Inflammatory macrophage treated with lipopolysaccharide for 1 hour (primary cell): ENCODE measurements at regions not wholly inside any gene's neighbourhood (a gene's known extent, or its start where the extent isn't known, plus 50 kb on each side); places are given as distances from the start of the nearest gene placed in this dataset.

Source experiments
- DNase-seq, 2 donors: peaks; one replicate each; pipeline ENCODE4 v3.0.0-alpha.2; 2020 to 2022

DNA sequence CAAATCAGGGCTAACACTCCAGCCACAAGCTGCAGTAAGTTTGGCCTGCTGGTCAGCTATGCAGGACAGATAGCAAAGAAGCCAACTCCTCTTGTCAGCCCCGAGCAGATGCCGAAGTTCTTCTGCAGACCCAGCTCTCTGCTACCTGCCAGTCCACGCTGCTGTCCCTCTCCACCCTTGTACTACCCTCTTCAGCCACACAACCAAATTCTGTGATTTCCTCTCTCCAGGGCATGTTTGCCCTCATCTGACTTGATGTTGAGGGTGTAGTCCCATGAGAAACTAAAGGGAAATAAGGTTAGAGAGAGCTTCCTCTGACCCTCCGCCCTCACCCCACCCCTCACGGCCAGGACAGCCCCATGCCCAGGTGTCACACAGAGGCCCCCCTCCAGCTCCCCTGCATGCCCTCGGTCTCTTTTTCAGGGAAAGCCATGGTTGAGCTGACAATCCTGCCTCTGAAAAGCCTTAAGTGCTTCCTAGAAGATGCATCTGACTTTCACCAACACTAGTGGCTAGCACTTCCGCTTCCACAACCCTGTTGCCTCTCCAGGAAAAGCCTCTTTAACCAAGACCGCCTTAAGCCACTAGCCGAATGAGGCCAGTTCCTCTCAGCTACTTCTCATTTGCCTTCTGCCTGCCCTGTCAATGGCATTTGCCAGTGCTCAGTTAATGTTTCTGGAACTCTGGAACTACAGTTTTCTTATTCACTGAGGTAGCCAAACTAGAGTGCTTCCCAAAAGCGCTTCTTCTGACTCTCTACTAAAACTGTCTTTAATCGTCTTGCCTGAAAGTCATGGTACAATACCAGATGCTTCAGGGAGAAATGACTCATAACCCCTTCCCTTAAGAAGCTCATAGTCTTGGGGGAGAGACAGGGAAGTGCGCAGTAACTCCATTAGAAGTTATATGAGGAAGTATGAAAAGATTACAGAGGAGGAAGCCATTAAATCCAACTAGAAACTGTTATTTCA, 300.4 kb upstream of the STT3B start:
- peak; percentile 72 to 84 for DNase-seq

- peak; percentile 61 to 67 for DNase-seq
These were observed 298.6 kb upstream of the STT3B start for GRCh38 chr3:31234145-31234544.

- DNase-seq: no peak
These were observed 297.5 kb upstream of the STT3B start for GRCh38 chr3:31235062-31235700.

DNA sequence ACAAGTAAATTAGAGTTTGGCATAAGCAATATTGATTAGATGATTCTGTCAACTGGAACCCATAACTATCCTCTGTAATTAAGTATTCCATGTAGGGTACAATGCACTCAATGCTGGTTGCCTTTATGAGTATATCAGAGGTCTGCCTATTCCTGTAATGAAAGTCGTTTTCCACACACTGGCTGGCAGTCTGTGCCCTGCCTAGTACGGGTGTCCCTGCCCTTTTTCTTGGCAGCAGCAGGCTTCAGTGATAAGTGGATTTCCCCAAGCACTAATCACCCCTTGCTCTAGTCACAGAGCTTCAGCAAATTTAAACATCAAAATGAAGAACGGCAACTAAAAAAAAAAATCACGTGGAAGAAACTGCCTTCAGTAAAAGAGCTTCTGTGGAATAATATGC, 294.8 kb upstream of the STT3B start:
- no peak for DNase-seq

- no peak for DNase-seq
These were observed 292.7 kb upstream of the STT3B start for GRCh38 chr3:31240013-31240412.

DNA sequence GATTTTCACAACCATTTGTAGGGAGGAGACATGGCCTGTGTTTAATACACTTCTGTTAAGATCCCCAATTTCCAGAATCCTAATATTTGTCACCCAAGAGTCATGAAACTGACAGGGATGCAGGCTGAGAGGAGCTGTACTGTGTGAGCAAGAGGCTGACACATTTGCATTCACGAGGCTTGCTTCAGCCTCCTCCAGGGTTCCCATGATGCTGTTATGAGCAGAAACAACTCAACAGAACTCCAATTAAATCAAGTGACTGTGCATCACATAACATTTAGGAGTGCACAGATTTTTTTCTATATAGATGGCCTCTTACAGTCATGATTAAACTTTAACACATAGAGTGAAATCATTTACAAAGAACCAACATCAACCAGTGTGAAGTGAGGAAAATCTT, 292.3 kb upstream of the STT3B start:
- DNase-seq: peak in 1 of 2 donors; percentile 60

- peak in 1 of 2 donors; percentile 26 for DNase-seq
These were observed 291.9 kb upstream of the STT3B start for GRCh38 chr3:31240874-31241273.

- no peak for DNase-seq
These were observed 291.2 kb upstream of the STT3B start for GRCh38 chr3:31241533-31241932.

GRCh38 chr3:31242026-31242960, 290.4 kb upstream of the STT3B start:
- no peak for DNase-seq

GRCh38 chr3:31244929-31245817, 287.6 kb upstream of the STT3B start:
- DNase-seq: no peak

DNA sequence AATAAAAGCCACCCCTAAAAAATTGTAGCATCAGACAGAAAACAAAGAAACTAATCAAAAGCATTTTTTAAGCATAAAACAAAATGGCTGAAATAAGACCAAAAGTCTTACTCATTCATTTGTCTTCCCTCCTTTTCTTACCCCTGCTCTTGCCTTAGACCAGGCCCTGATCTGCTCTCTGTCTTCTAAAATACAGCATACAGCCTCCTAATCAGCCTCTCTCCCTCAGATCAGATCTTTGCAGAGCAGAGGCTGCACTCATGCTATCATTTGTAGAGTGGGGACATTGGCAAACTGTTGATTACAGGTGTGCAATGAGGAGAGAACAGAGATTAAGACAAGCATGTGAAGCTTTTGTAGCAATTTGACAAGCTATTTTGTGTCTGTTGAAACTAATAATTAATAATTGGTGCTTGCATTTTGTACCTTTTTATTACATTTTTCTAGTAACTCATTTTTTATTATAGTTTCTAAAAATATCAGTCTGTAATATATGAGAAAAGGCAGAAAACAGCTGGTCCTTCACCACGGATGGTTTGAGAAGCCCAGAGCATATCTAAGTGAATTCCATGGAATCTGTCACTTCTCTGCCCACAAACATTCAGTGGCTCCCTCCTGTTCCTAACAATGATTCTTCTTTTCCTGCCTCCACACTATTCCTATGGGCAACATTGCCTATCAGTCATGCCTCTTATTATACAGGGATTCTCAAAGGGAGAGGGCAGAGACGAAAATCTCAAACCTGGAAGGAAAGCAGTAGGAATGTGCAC, 286.2 kb upstream of the STT3B start:
- DNase-seq: no peak

DNA sequence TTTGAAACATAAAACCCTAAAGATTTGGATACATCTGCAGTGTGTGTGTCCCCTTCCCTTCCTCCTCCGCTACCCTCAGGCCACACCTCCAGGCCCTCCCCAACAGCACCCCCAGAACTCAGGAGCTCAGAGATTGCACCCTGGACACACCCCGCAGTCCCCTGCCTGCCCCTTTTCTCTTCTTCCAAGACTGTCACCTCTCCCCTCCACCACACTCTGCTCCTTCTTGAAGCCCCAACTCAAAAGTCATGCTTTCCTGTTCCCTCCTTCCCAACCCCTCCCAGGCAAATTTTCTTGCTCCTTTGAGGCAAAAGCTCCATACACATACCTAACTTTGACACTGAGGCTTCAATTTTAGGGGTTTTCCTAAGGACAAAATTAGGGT, 285.7 kb upstream of the STT3B start:
- DNase-seq: no peak

DNA sequence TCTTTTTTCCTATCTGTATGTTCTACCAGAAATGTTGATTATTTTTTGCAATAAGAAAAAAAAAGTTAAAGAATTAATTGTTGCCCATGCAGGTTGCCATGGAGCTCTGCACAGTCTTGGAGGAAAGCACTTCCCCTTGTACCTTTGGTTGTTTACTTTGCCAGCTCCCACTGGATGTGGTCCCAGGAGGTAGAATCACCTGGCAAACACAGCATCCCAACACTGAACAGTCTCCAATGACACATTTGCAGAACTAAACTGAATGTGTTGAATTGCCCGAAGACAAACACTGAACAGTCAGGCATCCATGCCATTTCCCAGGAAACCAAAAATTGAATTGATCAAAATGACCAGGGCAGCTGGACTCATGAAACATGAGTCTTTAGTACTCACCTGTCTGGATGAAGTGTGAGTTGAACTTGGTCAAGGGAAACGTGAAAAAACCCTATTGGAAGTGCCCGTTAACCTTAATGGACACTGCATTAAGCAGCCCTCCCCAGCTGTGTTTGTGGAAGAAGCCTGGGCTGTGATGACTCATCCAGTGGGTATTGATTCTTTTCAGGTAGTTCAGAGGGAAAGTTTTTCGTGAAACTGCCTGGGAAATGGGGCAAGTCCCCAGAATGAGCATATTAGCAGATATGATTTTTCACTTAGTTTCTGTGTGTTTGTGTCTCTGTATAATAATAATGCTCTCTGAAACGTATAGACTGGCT, 284.7 kb upstream of the STT3B start:
- DNase-seq: no peak

GRCh38 chr3:31248563-31248992, 284.1 kb upstream of the STT3B start:
- DNase-seq: no peak

- peak in 1 of 2 donors; percentile 29 for DNase-seq
These were observed 283.2 kb upstream of the STT3B start for GRCh38 chr3:31249545-31249944.

DNA sequence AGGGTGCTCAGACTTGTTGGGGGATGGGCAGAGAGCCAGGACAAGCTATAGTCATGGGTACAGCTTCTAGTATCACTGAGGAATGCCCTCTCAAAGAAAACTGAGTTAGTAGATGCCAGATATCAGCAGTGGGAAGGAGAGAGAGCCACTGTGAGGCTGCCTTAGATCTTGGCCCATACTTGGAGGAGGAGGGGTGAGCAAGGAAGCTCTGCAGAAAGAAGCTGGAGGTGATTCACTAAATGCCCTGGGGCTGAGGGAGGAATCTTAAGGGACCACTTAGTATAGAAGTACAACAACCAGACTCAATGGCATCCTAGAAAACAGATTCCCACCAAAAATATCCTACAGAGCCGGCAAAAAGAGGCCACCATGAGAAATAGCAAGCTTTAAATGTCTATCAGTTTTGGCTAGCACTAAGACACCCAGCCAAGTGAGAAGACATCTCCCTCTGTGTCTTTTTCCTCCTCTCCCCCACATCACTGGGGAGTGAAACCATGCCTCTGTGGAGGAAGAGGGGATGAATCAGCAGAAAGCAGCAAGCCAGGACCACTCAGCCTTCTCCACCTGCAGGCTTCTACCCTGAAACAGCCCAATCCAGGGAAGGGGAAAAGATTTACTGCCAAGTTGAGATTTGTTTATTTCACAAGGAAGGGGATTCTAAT, 282.5 kb upstream of the STT3B start:
- no peak for DNase-seq

DNA sequence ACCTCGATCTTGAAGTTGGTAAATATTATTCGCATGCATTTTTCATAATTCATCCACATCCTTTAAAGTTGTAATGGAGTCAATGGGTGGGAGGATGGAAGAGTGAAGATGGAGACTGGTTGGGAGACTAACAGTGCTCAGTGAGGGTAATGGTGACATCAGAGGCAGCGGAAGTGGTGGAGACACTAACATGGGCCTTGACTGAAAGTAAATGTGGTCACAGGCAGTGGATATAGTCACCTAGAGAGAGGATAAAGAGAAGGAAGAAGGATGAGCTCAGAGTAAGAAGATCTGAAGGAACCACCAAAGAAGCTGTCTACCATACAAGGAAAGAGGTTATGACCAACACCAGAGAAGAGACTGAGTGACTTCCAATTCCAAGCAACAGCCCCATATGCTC, 281.6 kb upstream of the STT3B start:
- DNase-seq: no peak

DNA sequence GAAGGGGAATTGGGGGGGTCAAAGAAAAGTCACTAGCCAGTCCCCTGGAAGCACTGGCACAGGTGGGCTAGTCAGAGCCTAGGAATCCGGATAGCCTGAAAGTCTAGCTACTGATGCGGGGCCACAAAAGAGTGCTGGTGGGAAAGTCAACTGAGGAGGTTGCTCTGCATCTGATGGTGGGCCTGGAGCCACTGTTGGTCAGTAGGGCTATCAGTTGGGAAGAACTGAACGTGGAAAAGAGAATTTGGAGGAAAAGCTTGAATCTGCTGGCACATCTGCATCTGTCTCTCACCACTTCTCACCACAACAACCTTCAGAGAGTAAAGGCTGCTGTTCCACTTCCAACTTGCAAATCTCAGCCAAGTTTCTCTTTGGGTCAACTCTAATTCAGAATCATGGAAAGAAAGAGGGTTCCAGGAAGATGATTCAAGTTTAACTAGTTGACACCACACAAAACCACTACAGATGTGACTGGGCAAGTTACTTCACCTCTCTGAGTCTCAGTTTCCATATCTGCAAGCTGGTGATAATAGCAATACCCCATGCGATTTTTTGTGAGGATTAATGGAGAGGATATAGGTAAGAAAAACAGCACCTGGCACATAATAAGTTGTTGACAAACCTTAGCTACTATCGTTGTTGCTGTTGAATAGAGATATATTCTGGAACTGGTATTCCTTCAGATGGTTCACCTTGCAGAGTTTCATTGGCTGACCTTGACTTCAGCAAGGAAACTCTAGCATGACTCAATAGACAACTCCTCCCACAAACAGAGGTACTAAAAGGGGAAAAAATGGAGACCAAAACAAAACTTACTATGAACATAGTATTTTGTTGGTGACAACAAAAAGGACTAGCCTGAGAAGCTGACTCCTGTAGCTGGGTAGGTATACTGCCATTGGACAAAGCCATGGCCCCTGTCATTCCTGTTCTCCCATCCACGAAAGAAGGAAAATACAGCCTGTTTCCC, 280.2 kb upstream of the STT3B start:
- DNase-seq: no peak

GRCh38 chr3:31253782-31254181, 278.9 kb upstream of the STT3B start:
- peak; percentile 43 to 66 for DNase-seq
